OCI-LY3 (cell line): ENCODE measurements at regions not wholly inside any gene's neighbourhood (a gene's known extent, or its start where the extent isn't known, plus 50 kb on each side); places are given as distances from the start of the nearest gene placed in this dataset.

ENCODE experiments used
- H2AFZ ChIP-seq: fragments of 200-600, 300-600 bp; shearing (Covaris generic); 2 replicates; pipeline ENCODE4 v1.6.0; 2014; ENCODE audit warnings: antibody characterized with exemption, low read depth, low read length
- H3K27ac ChIP-seq: fragments of 200-600, 300-600 bp; sonication (generic); 2 replicates; pipeline ENCODE4 v1.5.1; 2014; ENCODE audit warnings: mild to moderate bottlenecking, low read length, moderate library complexity, mixed read lengths
- H3K27me3 ChIP-seq: fragments of 200-600, 300-600 bp; sonication (generic); 2 replicates; pipeline ENCODE4 v1.6.1; 2014; ENCODE audit warnings: low read depth, low read length, mixed read lengths
- H3K36me3 ChIP-seq: fragments of 200-600, 300-600 bp; sonication (generic); replicated peaks from 2 replicates; pipeline ENCODE3; 2014; ENCODE audit warnings: low read depth, low read length, mixed read lengths
- H3K4me1 ChIP-seq: fragments of 300-600, 200-600 bp; sonication (generic); 2 replicates; pipeline ENCODE4 v1.6.1; 2014; ENCODE audit warnings: low read length, mixed read lengths
- H3K4me2 ChIP-seq: fragments of 200-600, 300-600 bp; sonication (generic); 2 replicates; pipeline ENCODE4 v1.6.1; 2014; ENCODE audit warnings: low read length, mixed read lengths
- H3K4me3 ChIP-seq: fragments of 300-600, 200-600 bp; sonication (generic); 2 replicates; pipeline ENCODE4 v1.5.1; 2014; ENCODE audit warnings: antibody characterized with exemption, mild to moderate bottlenecking, low read length, moderate library complexity
- H3K79me2 ChIP-seq: fragments of 300-600, 200-600 bp; shearing (Covaris generic); 2 replicates; pipeline ENCODE4 v1.6.1; 2014; ENCODE audit warnings: mild to moderate bottlenecking, low read length, mixed read lengths
- H3K9ac ChIP-seq: fragments of 300-600, 200-600 bp; shearing (Covaris generic); 2 replicates; pipeline ENCODE4 v1.6.0; 2014; ENCODE audit warnings: mild to moderate bottlenecking, low read length, moderate library complexity
- H3K9me3 ChIP-seq: fragments of 200-600, 300-600 bp; shearing (Covaris generic); 2 replicates; pipeline ENCODE4 v1.6.1; 2014; ENCODE audit warnings: low read length, mixed read lengths; ENCODE audit not compliant: insufficient read depth
- H4K20me1 ChIP-seq: fragments of 200-600, 300-600 bp; sonication (generic); 2 replicates; pipeline ENCODE4 v1.6.1; 2016; ENCODE audit warnings: low read length, mixed read lengths; ENCODE audit not compliant: insufficient read depth
- CTCF ChIP-seq: fragments of 200-600, 300-600 bp; sonication (generic); IDR thresholded peaks from 2 replicates; pipeline ENCODE4 v1.5.1; 2014; ENCODE audit warnings: antibody characterized with exemption, low read length, low read depth
- EZH2phosphoT487 ChIP-seq: fragments of 200-600 bp; shearing (Covaris generic); IDR thresholded peaks from 2 replicates; pipeline ENCODE4 v1.6.1; 2018; ENCODE audit warnings: antibody characterized with exemption, mixed run types, low read depth

- no peak overlapping the region for H3K9ac ChIP-seq
- TF ChIP-seq CTCF, result no peak
- no peak overlapping the region for H3K4me2 ChIP-seq
- H3K79me2 ChIP-seq, result no peaks in the 10 kb centered on the region
- no peak overlapping the region for H3K4me3 ChIP-seq
- peaks cover 9% of the 10 kb centered on the region; the same call in 1 of the 2 replicates for H3K9me3 ChIP-seq
- no peak overlapping the region for H2AFZ ChIP-seq
- no peaks in the 10 kb centered on the region for H3K4me1 ChIP-seq
- H4K20me1 ChIP-seq, result no peaks in the 10 kb centered on the region
- H3K36me3 ChIP-seq, result no peaks in the 10 kb centered on the region
- H3K27me3 ChIP-seq, result no peaks in the 10 kb centered on the region
- no peak overlapping the region for H3K27ac ChIP-seq
These were observed 1371.0 kb downstream of the KCNT2 start for GRCh38 chr1:195236991-195237889.

- H3K4me2 ChIP-seq, result no peak overlapping the region
- TF ChIP-seq EZH2phosphoT487 (no peak), CTCF (no peak)
- peaks cover 13% of the 10 kb centered on the region for H3K4me1 ChIP-seq
- H3K4me3 ChIP-seq, result no peak overlapping the region
- peaks cover 9% of the 10 kb centered on the region; the same call in 1 of the 2 replicates for H3K27me3 ChIP-seq
- no peak overlapping the region for H3K27ac ChIP-seq
- H2AFZ ChIP-seq, result no peak overlapping the region
- H3K9ac ChIP-seq, result no peak overlapping the region
- peaks cover 13% of the 10 kb centered on the region; the same call in 1 of the 2 replicates for H3K9me3 ChIP-seq
- no peaks in the 10 kb centered on the region for H3K79me2 ChIP-seq
- H4K20me1 ChIP-seq, result no peaks in the 10 kb centered on the region
- peaks cover 6% of the 10 kb centered on the region for H3K36me3 ChIP-seq
These were observed 1389.6 kb downstream of the KCNT2 start for GRCh38 chr1:195218428-195219212.

GRCh38 chr1:195202241-195202640 is 1406.0 kb downstream of the KCNT2 start:
- H3K27ac ChIP-seq, result no peak overlapping the region
- H3K27me3 ChIP-seq, result peaks cover 43% of the 10 kb centered on the region
- H3K79me2 ChIP-seq, result no peaks in the 10 kb centered on the region
- no peaks in the 10 kb centered on the region for H3K9me3 ChIP-seq
- H3K4me2 ChIP-seq, result no peak overlapping the region
- H4K20me1 ChIP-seq, result peaks cover 8% of the 10 kb centered on the region
- no peak overlapping the region for H3K9ac ChIP-seq
- peaks cover 14% of the 10 kb centered on the region for H3K4me1 ChIP-seq
- no peak overlapping the region for H3K4me3 ChIP-seq
- H3K36me3 ChIP-seq, result no peaks in the 10 kb centered on the region
- H2AFZ ChIP-seq, result no peak overlapping the region
- TF ChIP-seq CTCF, result no peak
- TF ChIP-seq EZH2phosphoT487, result no peak

- Histone ChIP-seq H3K27ac (no peak overlapping the region), H3K4me3 (no peak overlapping the region), H3K9ac (no peak overlapping the region), H3K79me2 (no peaks in the 10 kb centered on the region), H3K9me3 (no peaks in the 10 kb centered on the region), H3K36me3 (no peaks in the 10 kb centered on the region), H2AFZ (no peak overlapping the region), H3K4me1 (peaks cover 27% of the 10 kb centered on the region), H3K4me2 (no peak overlapping the region), H4K20me1 (peaks cover 13% of the 10 kb centered on the region), H3K27me3 (peaks cover 47% of the 10 kb centered on the region)
- TF ChIP-seq EZH2phosphoT487, result no peak
- TF ChIP-seq CTCF, result no peak
These were observed 1407.5 kb downstream of the KCNT2 start for GRCh38 chr1:195200772-195201171.
